Right atrium auricular region (tissue), 2 donors: ENCODE measurements at regions not wholly inside any gene's neighbourhood (a gene's known extent, or its start where the extent isn't known, plus 50 kb on each side); places are given as distances from the start of the nearest gene placed in this dataset.

Experiments used
- DNase-seq: peaks from one replicate; pipeline ENCODE4 v3.0.0-alpha.2; 2019; ENCODE audit warnings: low spot score
- H3K27ac ChIP-seq, 2 donors: fragments of 200-600 bp; sonication (generic); 1 replicate in 1 of 2; 2 replicates in 1 of 2; pipeline ENCODE4 v1.5.1; 2016 to 2019
- H3K27me3 ChIP-seq, 2 donors: fragments of 200-600 bp; sonication (generic); one replicate each; pipeline versions ENCODE4 v1.5.1 to v1.6.0; 2017 to 2019
- H3K36me3 ChIP-seq: fragments of 200-600 bp; sonication (generic); one replicate; pipeline ENCODE4 v1.5.1; 2016
- H3K4me1 ChIP-seq, 2 donors: fragments of 200-600 bp; sonication (generic); one replicate each; pipeline versions ENCODE4 v1.5.1 to v1.6.0; 2017 to 2019
- H3K4me3 ChIP-seq, 2 donors: fragments of 200-600 bp; sonication (generic); 1 replicate in 1 of 2; 2 replicates in 1 of 2; pipeline ENCODE4 v1.5.1; 2017 to 2019; ENCODE audit warnings: mild to moderate bottlenecking in 1 of 2, moderate library complexity in 1 of 2
- H3K9me3 ChIP-seq, 2 donors: fragments of 200-600 bp; sonication (generic); one replicate each; pipeline ENCODE4 v1.5.1; 2019
- TF ChIP-seq, protein P1 (sequence below), 2 donors: fragments of 200-600 bp; sonication (generic); IDR thresholded peaks; one replicate each; pipeline ENCODE4 v1.5.1; 2019; ENCODE audit warnings: antibody characterized with exemption in 2 of 2

- no peak for DNase-seq
- Histone ChIP-seq H3K4me3 (no peak overlapping the region), H3K4me1 (no peaks in the 10 kb centered on the region), H3K27ac (no peak overlapping the region), H3K27me3 (no peaks in the 10 kb centered on the region), H3K36me3 (no peaks in the 10 kb centered on the region), H3K9me3 (no peaks in the 10 kb centered on the region)
- TF ChIP-seq, protein P1, sequence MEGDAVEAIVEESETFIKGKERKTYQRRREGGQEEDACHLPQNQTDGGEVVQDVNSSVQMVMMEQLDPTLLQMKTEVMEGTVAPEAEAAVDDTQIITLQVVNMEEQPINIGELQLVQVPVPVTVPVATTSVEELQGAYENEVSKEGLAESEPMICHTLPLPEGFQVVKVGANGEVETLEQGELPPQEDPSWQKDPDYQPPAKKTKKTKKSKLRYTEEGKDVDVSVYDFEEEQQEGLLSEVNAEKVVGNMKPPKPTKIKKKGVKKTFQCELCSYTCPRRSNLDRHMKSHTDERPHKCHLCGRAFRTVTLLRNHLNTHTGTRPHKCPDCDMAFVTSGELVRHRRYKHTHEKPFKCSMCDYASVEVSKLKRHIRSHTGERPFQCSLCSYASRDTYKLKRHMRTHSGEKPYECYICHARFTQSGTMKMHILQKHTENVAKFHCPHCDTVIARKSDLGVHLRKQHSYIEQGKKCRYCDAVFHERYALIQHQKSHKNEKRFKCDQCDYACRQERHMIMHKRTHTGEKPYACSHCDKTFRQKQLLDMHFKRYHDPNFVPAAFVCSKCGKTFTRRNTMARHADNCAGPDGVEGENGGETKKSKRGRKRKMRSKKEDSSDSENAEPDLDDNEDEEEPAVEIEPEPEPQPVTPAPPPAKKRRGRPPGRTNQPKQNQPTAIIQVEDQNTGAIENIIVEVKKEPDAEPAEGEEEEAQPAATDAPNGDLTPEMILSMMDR (IDR thresholded peaks at IDR 0.05), result no peak
These were observed 257.8 kb downstream of the LMO4 start for GRCh38 chr1:87586501-87586900.

- H3K36me3 ChIP-seq, result no peaks in the 10 kb centered on the region
- H3K4me3 ChIP-seq, result no peak overlapping the region
- H3K9me3 ChIP-seq, result no peaks in the 10 kb centered on the region
- no peak for DNase-seq
- H3K4me1 ChIP-seq, result no peaks in the 10 kb centered on the region
- TF ChIP-seq, protein P1 (IDR thresholded peaks at IDR 0.05), result no peak
- no peak overlapping the region for H3K27ac ChIP-seq
- H3K27me3 ChIP-seq, result no peaks in the 10 kb centered on the region
These were observed 259.8 kb downstream of the LMO4 start for GRCh38 chr1:87588495-87588894.

GRCh38 chr1:87591492-87591891 is 262.8 kb downstream of the LMO4 start:
- no peak for DNase-seq
- TF ChIP-seq, protein P1 (IDR thresholded peaks at IDR 0.05), result no peak
- Histone ChIP-seq H3K27ac (no peak overlapping the region), H3K27me3 (no peaks in the 10 kb centered on the region), H3K4me1 (peaks cover 0 to 9% of the 10 kb centered on the region in 2 donors), H3K4me3 (no peak overlapping the region), H3K9me3 (no peaks in the 10 kb centered on the region), H3K36me3 (no peaks in the 10 kb centered on the region)

- no peaks in the 10 kb centered on the region for H3K9me3 ChIP-seq
- TF ChIP-seq, protein P1 (IDR thresholded peaks at IDR 0.05), result no peak
These were observed 263.5 kb downstream of the LMO4 start for GRCh38 chr1:87592156-87592555.

DNA sequence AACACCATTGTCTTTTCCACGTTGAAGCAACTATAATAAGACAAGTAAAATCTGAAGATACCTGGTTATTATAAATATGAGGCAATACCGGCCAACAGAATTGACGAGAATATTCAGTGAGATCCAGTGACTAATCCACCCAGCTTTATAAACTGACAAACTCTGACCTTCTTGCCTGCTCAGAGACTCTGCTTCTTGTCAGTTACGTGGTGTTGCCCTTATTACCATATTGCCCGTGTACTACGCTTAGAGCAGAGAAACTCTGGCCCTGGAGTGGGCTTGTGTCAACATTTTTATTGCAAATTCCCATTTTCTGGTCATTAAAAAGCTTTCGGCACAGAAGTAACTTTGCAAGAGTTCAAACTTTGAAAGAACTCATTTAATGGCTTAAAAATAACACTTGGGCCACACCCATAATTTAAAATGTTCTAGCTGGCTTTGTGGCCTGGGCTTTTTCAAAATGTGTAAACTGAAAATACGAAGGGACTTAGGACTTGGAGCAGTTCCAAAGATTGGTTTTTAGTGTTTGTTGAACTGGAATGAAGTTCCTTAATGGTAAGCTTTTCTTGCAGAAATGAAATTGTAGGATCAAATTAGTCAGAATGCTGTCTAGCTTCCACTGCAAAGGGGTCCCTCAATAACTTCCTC is 266.2 kb downstream of the LMO4 start:
- Histone ChIP-seq H3K27me3 (no peaks in the 10 kb centered on the region), H3K9me3 (no peaks in the 10 kb centered on the region), H3K36me3 (no peaks in the 10 kb centered on the region), H3K4me1 (peaks cover 0 to 9% of the 10 kb centered on the region in 2 donors), H3K27ac (no peak overlapping the region), H3K4me3 (no peak overlapping the region)
- TF ChIP-seq, protein P1 (IDR thresholded peaks at IDR 0.05), result no peak
- DNase-seq, result no peak

More at GRCh38 chr1:87592156-87592555, 263.5 kb downstream of the LMO4 start:
- Histone ChIP-seq H3K4me3 (no peak overlapping the region), H3K4me1 (peaks cover 0 to 9% of the 10 kb centered on the region in 2 donors), H3K27me3 (no peaks in the 10 kb centered on the region), H3K27ac (no peak overlapping the region), H3K36me3 (no peaks in the 10 kb centered on the region)
- no peak for DNase-seq

DNA sequence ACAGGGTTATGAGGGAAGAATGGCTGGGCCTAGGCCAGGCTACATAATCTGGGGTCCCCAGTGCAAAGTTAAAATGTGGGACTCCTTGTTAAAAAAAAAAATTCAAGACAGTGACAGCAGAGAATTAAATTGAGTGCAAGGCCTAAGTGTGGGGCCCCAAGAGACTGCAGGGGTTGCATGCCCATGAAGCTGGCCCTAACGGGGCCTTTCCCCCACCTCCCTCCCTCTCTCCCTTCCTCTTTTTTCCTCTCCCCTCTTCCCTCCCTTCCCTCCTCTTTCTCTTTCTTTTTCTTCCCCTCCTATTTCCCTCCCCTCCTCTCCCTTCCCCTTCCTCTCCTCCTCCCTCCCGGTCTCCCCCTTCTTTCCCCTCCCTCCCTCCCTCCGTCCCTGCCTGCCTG is 266.7 kb downstream of the LMO4 start:
- no peaks in the 10 kb centered on the region for H3K9me3 ChIP-seq
- peaks cover 0 to 9% of the 10 kb centered on the region in 2 donors for H3K4me1 ChIP-seq
- no peak for DNase-seq
- no peak overlapping the region for H3K27ac ChIP-seq
- H3K36me3 ChIP-seq, result no peaks in the 10 kb centered on the region
- TF ChIP-seq, protein P1 (IDR thresholded peaks at IDR 0.05), result no peak
- no peak overlapping the region for H3K4me3 ChIP-seq
- H3K27me3 ChIP-seq, result no peaks in the 10 kb centered on the region
